ENCODE measurements at regions not wholly inside any gene's neighbourhood (a gene's known extent, or its start where the extent isn't known, plus 50 kb on each side); places are given as distances from the start of the nearest gene placed in this dataset.

DNA sequence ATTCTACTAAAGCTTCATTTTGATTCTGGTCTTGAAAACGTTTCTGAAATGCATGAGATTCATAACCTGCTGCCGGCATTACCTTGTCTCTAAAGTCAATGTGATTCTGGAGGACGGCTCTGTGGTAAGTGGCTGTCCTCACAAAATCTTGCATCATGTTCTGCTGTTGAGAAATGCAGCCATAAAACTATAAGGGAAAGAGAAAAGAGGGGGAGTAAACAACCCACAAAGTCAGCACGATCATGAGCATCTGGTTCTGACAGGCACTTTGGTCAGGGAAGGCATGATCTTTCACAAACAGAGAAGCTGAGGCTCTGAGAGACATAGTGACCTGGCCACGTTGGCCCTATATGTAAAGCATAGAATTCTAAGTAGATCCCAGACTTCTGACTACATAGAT lies 168.9 kb upstream of the PUM3 start:
- TF ChIP-seq, protein P1, sequence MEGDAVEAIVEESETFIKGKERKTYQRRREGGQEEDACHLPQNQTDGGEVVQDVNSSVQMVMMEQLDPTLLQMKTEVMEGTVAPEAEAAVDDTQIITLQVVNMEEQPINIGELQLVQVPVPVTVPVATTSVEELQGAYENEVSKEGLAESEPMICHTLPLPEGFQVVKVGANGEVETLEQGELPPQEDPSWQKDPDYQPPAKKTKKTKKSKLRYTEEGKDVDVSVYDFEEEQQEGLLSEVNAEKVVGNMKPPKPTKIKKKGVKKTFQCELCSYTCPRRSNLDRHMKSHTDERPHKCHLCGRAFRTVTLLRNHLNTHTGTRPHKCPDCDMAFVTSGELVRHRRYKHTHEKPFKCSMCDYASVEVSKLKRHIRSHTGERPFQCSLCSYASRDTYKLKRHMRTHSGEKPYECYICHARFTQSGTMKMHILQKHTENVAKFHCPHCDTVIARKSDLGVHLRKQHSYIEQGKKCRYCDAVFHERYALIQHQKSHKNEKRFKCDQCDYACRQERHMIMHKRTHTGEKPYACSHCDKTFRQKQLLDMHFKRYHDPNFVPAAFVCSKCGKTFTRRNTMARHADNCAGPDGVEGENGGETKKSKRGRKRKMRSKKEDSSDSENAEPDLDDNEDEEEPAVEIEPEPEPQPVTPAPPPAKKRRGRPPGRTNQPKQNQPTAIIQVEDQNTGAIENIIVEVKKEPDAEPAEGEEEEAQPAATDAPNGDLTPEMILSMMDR (conservative IDR thresholded peaks at IDR 0.05), result no peak
- no peak for TF ChIP-seq EZH2 (IDR thresholded peaks at IDR 0.05; ENCODE audit: low read depth)

Data from PC-9 (cell line).